ENCODE measurements at regions not wholly inside any gene's neighbourhood (a gene's known extent, or its start where the extent isn't known, plus 50 kb on each side); places are given as distances from the start of the nearest gene placed in this dataset.

GRCh38 chr12:89825591-89826449, 117.2 kb upstream of the ATP2B1 start:
- TF ChIP-seq GATA2 (IDR thresholded peaks at IDR 0.05; ENCODE audit: low read depth, low read length), result no peak
- no peak for TF ChIP-seq GATA3 (IDR thresholded peaks at IDR 0.05; ENCODE audit: low read depth, low read length)

Data from SH-SY5Y (cell line).